ENCODE measurements at regions not wholly inside any gene's neighbourhood (a gene's known extent, or its start where the extent isn't known, plus 50 kb on each side); places are given as distances from the start of the nearest gene placed in this dataset.

- DNase-seq (ENCODE audit: insufficient read length, low spot score, missing footprints): no peak
- Histone ChIP-seq H3K4me1 (ENCODE audit: insufficient read depth, low read length) (no peaks in the 10 kb centered on the region), H3K79me2 (ENCODE audit: insufficient read depth, low read length) (no peaks in the 10 kb centered on the region), H4K20me1 (ENCODE audit: insufficient read depth, low read length) (no peaks in the 10 kb centered on the region), H3K4me3 (ENCODE audit: insufficient read depth, low read length) (no peak overlapping the region), H3K4me2 (ENCODE audit: insufficient read depth, low read length) (no peak overlapping the region), H3K27me3 (ENCODE audit: insufficient read depth, low read length) (no peaks in the 10 kb centered on the region), H3K9me3 (ENCODE audit: low read depth, low read length) (no peaks in the 10 kb centered on the region), H3K27ac (ENCODE audit: low read depth, low read length) (no peak overlapping the region), H3K36me3 (ENCODE audit: insufficient read depth, low read length) (no peaks in the 10 kb centered on the region), H2AFZ (ENCODE audit: low read length) (no peak overlapping the region)
- TF ChIP-seq CTCF (IDR thresholded peaks at IDR 0.05; ENCODE audit: extremely low read depth, low read depth, low read length): no peak
Measured at GRCh38 chr14:34297786-34298520, 164.1 kb downstream of the SPTSSA start.

- Histone ChIP-seq H2AFZ (ENCODE audit: low read length) (no peak overlapping the region), H3K9me3 (ENCODE audit: low read depth, low read length) (no peaks in the 10 kb centered on the region), H3K4me3 (ENCODE audit: insufficient read depth, low read length) (no peak overlapping the region), H3K4me1 (ENCODE audit: insufficient read depth, low read length) (no peaks in the 10 kb centered on the region), H3K36me3 (ENCODE audit: insufficient read depth, low read length) (no peaks in the 10 kb centered on the region), H3K79me2 (ENCODE audit: insufficient read depth, low read length) (no peaks in the 10 kb centered on the region), H4K20me1 (ENCODE audit: insufficient read depth, low read length) (no peaks in the 10 kb centered on the region), H3K27me3 (ENCODE audit: insufficient read depth, low read length) (no peaks in the 10 kb centered on the region), H3K27ac (ENCODE audit: low read depth, low read length) (no peak overlapping the region), H3K4me2 (ENCODE audit: insufficient read depth, low read length) (no peak overlapping the region)
- DNase-seq (ENCODE audit: insufficient read length, low spot score, missing footprints): no peak
- no peak for TF ChIP-seq CTCF (IDR thresholded peaks at IDR 0.05; ENCODE audit: extremely low read depth, low read depth, low read length)
Measured at GRCh38 chr14:34283590-34283989, 178.4 kb downstream of the SPTSSA start.

- Histone ChIP-seq H3K4me3 (ENCODE audit: insufficient read depth, low read length) (no peak overlapping the region), H3K9me3 (ENCODE audit: low read depth, low read length) (no peaks in the 10 kb centered on the region), H3K4me2 (ENCODE audit: insufficient read depth, low read length) (no peak overlapping the region), H3K4me1 (ENCODE audit: insufficient read depth, low read length) (no peaks in the 10 kb centered on the region), H4K20me1 (ENCODE audit: insufficient read depth, low read length) (no peaks in the 10 kb centered on the region), H3K79me2 (ENCODE audit: insufficient read depth, low read length) (no peaks in the 10 kb centered on the region), H2AFZ (ENCODE audit: low read length) (no peak overlapping the region), H3K27me3 (ENCODE audit: insufficient read depth, low read length) (no peaks in the 10 kb centered on the region), H3K36me3 (ENCODE audit: insufficient read depth, low read length) (no peaks in the 10 kb centered on the region), H3K27ac (ENCODE audit: low read depth, low read length) (no peak overlapping the region)
- no peak for DNase-seq (ENCODE audit: insufficient read length, low spot score, missing footprints)
- no peak for TF ChIP-seq CTCF (IDR thresholded peaks at IDR 0.05; ENCODE audit: extremely low read depth, low read depth, low read length)
Measured at GRCh38 chr14:34277191-34277590, 184.8 kb downstream of the SPTSSA start.

GRCh38 chr14:34275530-34275929 lies 186.5 kb downstream of the SPTSSA start:
- H4K20me1 ChIP-seq (ENCODE audit: insufficient read depth, low read length): no peaks in the 10 kb centered on the region
- no peak overlapping the region for H3K27ac ChIP-seq (ENCODE audit: low read depth, low read length)
- no peak overlapping the region for H2AFZ ChIP-seq (ENCODE audit: low read length)
- H3K4me3 ChIP-seq (ENCODE audit: insufficient read depth, low read length): no peak overlapping the region
- no peak for DNase-seq (ENCODE audit: insufficient read length, low spot score, missing footprints)
- H3K4me1 ChIP-seq (ENCODE audit: insufficient read depth, low read length): no peaks in the 10 kb centered on the region
- H3K79me2 ChIP-seq (ENCODE audit: insufficient read depth, low read length): no peaks in the 10 kb centered on the region
- H3K9me3 ChIP-seq (ENCODE audit: low read depth, low read length): no peaks in the 10 kb centered on the region
- H3K36me3 ChIP-seq (ENCODE audit: insufficient read depth, low read length): no peaks in the 10 kb centered on the region
- H3K27me3 ChIP-seq (ENCODE audit: insufficient read depth, low read length): no peaks in the 10 kb centered on the region
- H3K4me2 ChIP-seq (ENCODE audit: insufficient read depth, low read length): no peak overlapping the region
- no peak for TF ChIP-seq CTCF (IDR thresholded peaks at IDR 0.05; ENCODE audit: extremely low read depth, low read depth, low read length)

Measured in osteoblast (primary cell).